SK-N-SH (cell line): ENCODE measurements at regions not wholly inside any gene's neighbourhood (a gene's known extent, or its start where the extent isn't known, plus 50 kb on each side); places are given as distances from the start of the nearest gene placed in this dataset.

Experiments used
- CTCF ChIA-PET: fragments of 300-600, 350-600 bp; formaldehyde crosslinking; extraction: SDS; loops from one replicate; lab custom pipeline; 2021; lab: Yijun Ruan, JAX
- POLR2A ChIA-PET: fragments of 350-600 bp; sonication (Branson Sonifier 250); formaldehyde crosslinking; extraction: SDS; loops from one replicate; lab custom pipeline; 2020; ENCODE audit warnings: antibody characterized with exemption, inconsistent platforms; lab: Yijun Ruan, JAX
- DNase-seq: peaks from one replicate; pipeline ENCODE4 v3.0.0; 2012
- H2AFZ ChIP-seq: fragments of 200-600 bp; sonication (generic); 2 replicates; pipeline ENCODE4 v1.8.1; 2016; ENCODE audit warnings: antibody characterized with exemption, mild to moderate bottlenecking, low read depth
- H3F3A ChIP-seq: fragments of 200-600 bp; sonication (generic); replicated peaks from 2 replicates; pipeline ENCODE3; 2016; ENCODE audit warnings: antibody characterized with exemption, mild to moderate bottlenecking; ENCODE audit not compliant: insufficient read depth
- H3K27ac ChIP-seq, 2 experiments: fragments of 200-500 bp in 1 of 2; fragments of 200-600 bp in 1 of 2; sonication (Bioruptor generic) in 1 of 2; sonication (generic), shearing (Covaris generic) in 1 of 2; 2 replicates each; pipeline versions ENCODE4 v1.5.1 to v1.6.1; 2014 to 2016; ENCODE audit warnings: low read depth in 2 of 2, inconsistent platforms in 1 of 2, low read length in 1 of 2, mild to moderate bottlenecking in 1 of 2, mixed read lengths in 1 of 2
- H3K27me3 ChIP-seq: fragments of 200-600 bp; sonication (generic), shearing (Covaris generic); 2 replicates; pipeline ENCODE4 v1.6.1; 2016; ENCODE audit warnings: mixed run types; ENCODE audit not compliant: insufficient read depth
- H3K36me3 ChIP-seq, 2 experiments: fragments of 200-500 bp in 1 of 2; fragments of 200-600 bp in 1 of 2; sonication (Bioruptor generic) in 1 of 2; sonication (generic) in 1 of 2; replicated peaks in 1 of 2; 2 replicates each; pipeline versions ENCODE3 to v1.5.1; 2014 to 2016; ENCODE audit warnings: low read length in 1 of 2, mild to moderate bottlenecking in 1 of 2; ENCODE audit not compliant: insufficient read depth in 2 of 2, control insufficient read depth in 1 of 2
- H3K4me1 ChIP-seq, 2 experiments: fragments of 200-500 bp in 1 of 2; fragments of 200-600 bp in 1 of 2; sonication (Bioruptor generic) in 1 of 2; sonication (generic), shearing (Covaris generic) in 1 of 2; 2 replicates each; pipeline versions ENCODE4 v1.5.1 to v1.6.1; 2014 to 2016; ENCODE audit warnings: low read depth in 1 of 2, low read length in 1 of 2, mixed run types in 1 of 2; ENCODE audit not compliant: insufficient read depth in 2 of 2, control insufficient read depth in 1 of 2
- H3K4me2 ChIP-seq: fragments of 200-600 bp; sonication (generic), shearing (Covaris generic); 2 replicates; pipeline ENCODE4 v1.6.1; 2017; ENCODE audit warnings: mixed run types
- H3K4me3 ChIP-seq, 2 experiments: fragments of 200-500 bp in 1 of 2; fragments of 200-600 bp in 1 of 2; sonication (Bioruptor generic) in 1 of 2; sonication (generic), shearing (Covaris generic) in 1 of 2; 2 replicates each; pipeline versions ENCODE4 v1.5.1 to v1.8.1; 2014 to 2016; ENCODE audit warnings: low read depth in 2 of 2, inconsistent platforms in 1 of 2, low read length in 1 of 2, mild to moderate bottlenecking in 1 of 2, mixed read lengths in 1 of 2, moderate library complexity in 1 of 2
- H3K79me2 ChIP-seq: fragments of 200-600 bp; sonication (generic); 2 replicates; pipeline ENCODE4 v1.8.1; 2017; ENCODE audit warnings: mild to moderate bottlenecking; ENCODE audit not compliant: insufficient read depth
- H3K9ac ChIP-seq: fragments of 200-600 bp; sonication (generic); 2 replicates; pipeline ENCODE4 v1.6.1; 2017; ENCODE audit warnings: mixed run types
- H3K9me2 ChIP-seq: fragments of 200-600 bp; sonication (generic); 2 replicates; pipeline ENCODE4 v1.6.1; 2017; ENCODE audit warnings: mixed run types
- H3K9me3 ChIP-seq: fragments of 200-600 bp; sonication (generic); 2 replicates; pipeline ENCODE4 v1.6.1; 2017; ENCODE audit warnings: mixed run types, mild to moderate bottlenecking, moderate library complexity
- H4K20me1 ChIP-seq: fragments of 200-600 bp; sonication (generic); 2 replicates; pipeline ENCODE4 v1.6.1; 2017; ENCODE audit warnings: mild to moderate bottlenecking, mixed run types; ENCODE audit not compliant: insufficient read depth
- CHD2 ChIP-seq: fragments of 150-350 bp; IDR thresholded peaks from 2 replicates; pipeline ENCODE4 v1.6.1; 2018; ENCODE audit warnings: low read length; ENCODE audit not compliant: partially characterized antibody
- EZH2phosphoT487 ChIP-seq: fragments of 200-600 bp; sonication (generic); IDR thresholded peaks from 2 replicates; pipeline ENCODE4 v1.6.1; 2017; ENCODE audit warnings: low read depth, mixed run types, mild to moderate bottlenecking, antibody characterized with exemption, moderate library complexity, borderline replicate concordance
- FOSL2 ChIP-seq: IDR thresholded peaks from 2 replicates; pipeline ENCODE4 v1.4.0; 2012; ENCODE audit warnings: low read depth, mild to moderate bottlenecking, moderate library complexity, borderline replicate concordance
- FOXJ3 ChIP-seq: sonication (generic); formaldehyde crosslinking; IDR thresholded peaks from 2 replicates; pipeline ENCODE4 v1.5.1; 2020; ENCODE audit warnings: mild to moderate bottlenecking, missing genetic modification reagents
- GABPA ChIP-seq: IDR thresholded peaks from 2 replicates; pipeline ENCODE4 v1.4.0; 2012; ENCODE audit warnings: low read depth, mild to moderate bottlenecking
- JUND ChIP-seq: IDR thresholded peaks from 2 replicates; pipeline ENCODE4 v1.4.0; 2012
- RAD21 ChIP-seq: IDR thresholded peaks from 2 replicates; pipeline ENCODE4 v1.6.1; 2012; ENCODE audit warnings: mild to moderate bottlenecking, low read length
- RCOR1 ChIP-seq: fragments of 150-350 bp; IDR thresholded peaks from 2 replicates; pipeline ENCODE4 v1.6.1; 2017; ENCODE audit warnings: antibody characterized with exemption, low read length
- RFX5 ChIP-seq: IDR thresholded peaks from 2 replicates; pipeline ENCODE4 v1.6.1; 2012; ENCODE audit warnings: mild to moderate bottlenecking, improper control_type of control experiment, low read length
- RXRA ChIP-seq: IDR thresholded peaks from 2 replicates; pipeline ENCODE4 v1.4.0; 2012; ENCODE audit warnings: low read depth, mild to moderate bottlenecking, borderline replicate concordance
- SIN3A ChIP-seq: IDR thresholded peaks from 2 replicates; pipeline ENCODE4 v1.6.1; 2012; ENCODE audit warnings: low read depth, mild to moderate bottlenecking, low read length, moderate library complexity, borderline replicate concordance
- TEAD4 ChIP-seq: IDR thresholded peaks from 2 replicates; pipeline ENCODE4 v1.4.0; 2012; ENCODE audit warnings: mild to moderate bottlenecking, borderline replicate concordance; ENCODE audit not compliant: insufficient read depth
- WGBS: methylation state at CpG from one replicate; pipeline ENCODE4 v1.1.6; 2017; ENCODE audit warnings: low lambda C conversion rate; 5-methylcytosine and 5-hydroxymethylcytosine counted together
- TF ChIP-seq, protein P1 (sequence below): fragments of 200-600 bp; sonication (generic); IDR thresholded peaks from 2 replicates; pipeline ENCODE4 v1.6.1; 2017; ENCODE audit warnings: antibody characterized with exemption, mild to moderate bottlenecking, moderate library complexity
- TF ChIP-seq, protein P2 (sequence below): fragments of 150-350 bp; IDR thresholded peaks from 2 replicates; pipeline ENCODE4 v1.6.1; 2016; ENCODE audit warnings: mild to moderate bottlenecking, low read depth, low read length
- TF ChIP-seq, protein P3 (sequence below): IDR thresholded peaks from 2 replicates; pipeline ENCODE4 v1.6.1; 2012; ENCODE audit warnings: mild to moderate bottlenecking, low read depth, low read length, moderate library complexity
- TF ChIP-seq, protein P4 (sequence below): IDR thresholded peaks from 2 replicates; pipeline ENCODE4 v1.4.0; 2012; ENCODE audit warnings: low read depth, borderline replicate concordance
- TF ChIP-seq, protein P5 (sequence below): IDR thresholded peaks from 2 replicates; pipeline ENCODE4; 2012

DNA sequence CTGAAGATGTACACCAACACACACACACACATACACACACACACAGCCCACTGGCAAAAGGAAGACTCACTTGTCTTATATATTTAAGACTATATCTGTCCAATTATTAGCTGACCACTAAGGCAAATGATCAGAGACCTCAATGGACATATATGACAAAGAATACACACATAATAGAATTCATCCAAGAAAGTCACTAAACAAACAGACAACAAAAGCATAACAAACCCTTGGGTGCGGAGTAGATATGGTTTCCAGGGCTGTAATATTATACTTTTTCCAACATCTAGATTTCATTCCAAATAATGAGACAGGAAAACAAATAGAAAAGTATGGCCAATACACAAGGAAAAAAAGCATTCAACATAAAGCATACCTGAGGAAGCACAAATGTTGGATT lies 72.3 kb upstream of the PRICKLE2 start:
- Histone ChIP-seq H3K27ac (no peak overlapping the region), H3K9me3 (0 out of 2 replicates have a peak, but pooled peaks cover 2% of the 10 kb centered on the region), H3K36me3 (no peaks in the 10 kb centered on the region), H3K9me2 (no peaks in the 10 kb centered on the region), H3K4me3 (no peak overlapping the region), H3K79me2 (no peaks in the 10 kb centered on the region), H2AFZ (no peak overlapping the region), H3K27me3 (no peaks in the 10 kb centered on the region), H3F3A (peaks cover 17% of the 10 kb centered on the region), H3K4me2 (no peak overlapping the region), H4K20me1 (no peaks in the 10 kb centered on the region), H3K9ac (no peak overlapping the region), H3K4me1 (peaks cover 0 to 8% of the 10 kb centered on the region in 2 experiments; a peak in 1 of 4 replicates)
- POLR2A ChIA-PET: no interaction called here
- 100% methylated on average over 1 of the region's 1 CpG for WGBS
- TF ChIP-seq RAD21: no peak
- no peak for TF ChIP-seq FOSL2
- TF ChIP-seq, protein P1, sequence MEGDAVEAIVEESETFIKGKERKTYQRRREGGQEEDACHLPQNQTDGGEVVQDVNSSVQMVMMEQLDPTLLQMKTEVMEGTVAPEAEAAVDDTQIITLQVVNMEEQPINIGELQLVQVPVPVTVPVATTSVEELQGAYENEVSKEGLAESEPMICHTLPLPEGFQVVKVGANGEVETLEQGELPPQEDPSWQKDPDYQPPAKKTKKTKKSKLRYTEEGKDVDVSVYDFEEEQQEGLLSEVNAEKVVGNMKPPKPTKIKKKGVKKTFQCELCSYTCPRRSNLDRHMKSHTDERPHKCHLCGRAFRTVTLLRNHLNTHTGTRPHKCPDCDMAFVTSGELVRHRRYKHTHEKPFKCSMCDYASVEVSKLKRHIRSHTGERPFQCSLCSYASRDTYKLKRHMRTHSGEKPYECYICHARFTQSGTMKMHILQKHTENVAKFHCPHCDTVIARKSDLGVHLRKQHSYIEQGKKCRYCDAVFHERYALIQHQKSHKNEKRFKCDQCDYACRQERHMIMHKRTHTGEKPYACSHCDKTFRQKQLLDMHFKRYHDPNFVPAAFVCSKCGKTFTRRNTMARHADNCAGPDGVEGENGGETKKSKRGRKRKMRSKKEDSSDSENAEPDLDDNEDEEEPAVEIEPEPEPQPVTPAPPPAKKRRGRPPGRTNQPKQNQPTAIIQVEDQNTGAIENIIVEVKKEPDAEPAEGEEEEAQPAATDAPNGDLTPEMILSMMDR: no peak
- TF ChIP-seq SIN3A: no peak
- no peak for TF ChIP-seq FOXJ3 (CRISPR knock-in tag)
- no peak for TF ChIP-seq GABPA
- TF ChIP-seq RCOR1: no peak
- TF ChIP-seq, protein P2, sequence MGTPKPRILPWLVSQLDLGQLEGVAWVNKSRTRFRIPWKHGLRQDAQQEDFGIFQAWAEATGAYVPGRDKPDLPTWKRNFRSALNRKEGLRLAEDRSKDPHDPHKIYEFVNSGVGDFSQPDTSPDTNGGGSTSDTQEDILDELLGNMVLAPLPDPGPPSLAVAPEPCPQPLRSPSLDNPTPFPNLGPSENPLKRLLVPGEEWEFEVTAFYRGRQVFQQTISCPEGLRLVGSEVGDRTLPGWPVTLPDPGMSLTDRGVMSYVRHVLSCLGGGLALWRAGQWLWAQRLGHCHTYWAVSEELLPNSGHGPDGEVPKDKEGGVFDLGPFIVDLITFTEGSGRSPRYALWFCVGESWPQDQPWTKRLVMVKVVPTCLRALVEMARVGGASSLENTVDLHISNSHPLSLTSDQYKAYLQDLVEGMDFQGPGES: no peak
- TF ChIP-seq TEAD4: no peak
- TF ChIP-seq JUND: no peak
- no peak for TF ChIP-seq RFX5
- TF ChIP-seq EZH2phosphoT487: no peak
- TF ChIP-seq, protein P3, sequence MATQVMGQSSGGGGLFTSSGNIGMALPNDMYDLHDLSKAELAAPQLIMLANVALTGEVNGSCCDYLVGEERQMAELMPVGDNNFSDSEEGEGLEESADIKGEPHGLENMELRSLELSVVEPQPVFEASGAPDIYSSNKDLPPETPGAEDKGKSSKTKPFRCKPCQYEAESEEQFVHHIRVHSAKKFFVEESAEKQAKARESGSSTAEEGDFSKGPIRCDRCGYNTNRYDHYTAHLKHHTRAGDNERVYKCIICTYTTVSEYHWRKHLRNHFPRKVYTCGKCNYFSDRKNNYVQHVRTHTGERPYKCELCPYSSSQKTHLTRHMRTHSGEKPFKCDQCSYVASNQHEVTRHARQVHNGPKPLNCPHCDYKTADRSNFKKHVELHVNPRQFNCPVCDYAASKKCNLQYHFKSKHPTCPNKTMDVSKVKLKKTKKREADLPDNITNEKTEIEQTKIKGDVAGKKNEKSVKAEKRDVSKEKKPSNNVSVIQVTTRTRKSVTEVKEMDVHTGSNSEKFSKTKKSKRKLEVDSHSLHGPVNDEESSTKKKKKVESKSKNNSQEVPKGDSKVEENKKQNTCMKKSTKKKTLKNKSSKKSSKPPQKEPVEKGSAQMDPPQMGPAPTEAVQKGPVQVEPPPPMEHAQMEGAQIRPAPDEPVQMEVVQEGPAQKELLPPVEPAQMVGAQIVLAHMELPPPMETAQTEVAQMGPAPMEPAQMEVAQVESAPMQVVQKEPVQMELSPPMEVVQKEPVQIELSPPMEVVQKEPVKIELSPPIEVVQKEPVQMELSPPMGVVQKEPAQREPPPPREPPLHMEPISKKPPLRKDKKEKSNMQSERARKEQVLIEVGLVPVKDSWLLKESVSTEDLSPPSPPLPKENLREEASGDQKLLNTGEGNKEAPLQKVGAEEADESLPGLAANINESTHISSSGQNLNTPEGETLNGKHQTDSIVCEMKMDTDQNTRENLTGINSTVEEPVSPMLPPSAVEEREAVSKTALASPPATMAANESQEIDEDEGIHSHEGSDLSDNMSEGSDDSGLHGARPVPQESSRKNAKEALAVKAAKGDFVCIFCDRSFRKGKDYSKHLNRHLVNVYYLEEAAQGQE: no peak
- no peak for TF ChIP-seq CHD2
- TF ChIP-seq, protein P4, sequence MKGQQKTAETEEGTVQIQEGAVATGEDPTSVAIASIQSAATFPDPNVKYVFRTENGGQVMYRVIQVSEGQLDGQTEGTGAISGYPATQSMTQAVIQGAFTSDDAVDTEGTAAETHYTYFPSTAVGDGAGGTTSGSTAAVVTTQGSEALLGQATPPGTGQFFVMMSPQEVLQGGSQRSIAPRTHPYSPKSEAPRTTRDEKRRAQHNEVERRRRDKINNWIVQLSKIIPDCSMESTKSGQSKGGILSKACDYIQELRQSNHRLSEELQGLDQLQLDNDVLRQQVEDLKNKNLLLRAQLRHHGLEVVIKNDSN: no peak
- TF ChIP-seq, protein P5, sequence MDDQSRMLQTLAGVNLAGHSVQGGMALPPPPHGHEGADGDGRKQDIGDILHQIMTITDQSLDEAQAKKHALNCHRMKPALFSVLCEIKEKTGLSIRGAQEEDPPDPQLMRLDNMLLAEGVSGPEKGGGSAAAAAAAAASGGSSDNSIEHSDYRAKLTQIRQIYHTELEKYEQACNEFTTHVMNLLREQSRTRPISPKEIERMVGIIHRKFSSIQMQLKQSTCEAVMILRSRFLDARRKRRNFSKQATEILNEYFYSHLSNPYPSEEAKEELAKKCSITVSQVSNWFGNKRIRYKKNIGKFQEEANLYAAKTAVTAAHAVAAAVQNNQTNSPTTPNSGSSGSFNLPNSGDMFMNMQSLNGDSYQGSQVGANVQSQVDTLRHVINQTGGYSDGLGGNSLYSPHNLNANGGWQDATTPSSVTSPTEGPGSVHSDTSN: no peak
- TF ChIP-seq RXRA: no peak
- DNase-seq: no peak
- CTCF ChIA-PET: no interaction called here
